ENCODE measurements at regions not wholly inside any gene's neighbourhood (a gene's known extent, or its start where the extent isn't known, plus 50 kb on each side); places are given as distances from the start of the nearest gene placed in this dataset.

DNA sequence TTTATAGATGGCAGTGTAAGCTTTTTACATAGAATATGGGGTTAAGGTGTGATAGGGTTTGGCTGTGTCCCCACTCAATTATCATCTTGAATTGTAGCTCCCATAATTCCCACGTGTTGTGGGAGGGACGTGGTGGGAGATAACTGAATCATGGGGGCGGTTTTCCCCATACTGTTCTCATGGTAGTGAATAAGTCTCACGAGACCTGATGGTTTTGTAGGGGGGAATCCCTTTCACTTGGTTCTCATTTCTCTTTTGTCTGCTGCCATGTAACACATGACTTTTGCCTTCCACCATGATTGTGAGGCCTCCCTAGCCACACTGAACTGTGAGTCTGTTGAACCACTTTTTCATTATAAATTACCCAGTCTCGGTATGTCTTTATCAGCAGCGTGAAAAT, 290.3 kb upstream of the B3GALT2 start:
- TF ChIP-seq POLR2A (IDR thresholded peaks at IDR 0.05; ENCODE audit: low read depth, low read length) (no peak), POLR2AphosphoS5 (IDR thresholded peaks at IDR 0.05; ENCODE audit: low read depth, low read length) (no peak)
